ENCODE measurements at regions not wholly inside any gene's neighbourhood (a gene's known extent, or its start where the extent isn't known, plus 50 kb on each side); places are given as distances from the start of the nearest gene placed in this dataset.
"Not testable (repeated sequence)": the region's sequence is repeated elsewhere in the genome, so short reads cannot be mapped to it uniquely, and the experiment has no call there.

DNA sequence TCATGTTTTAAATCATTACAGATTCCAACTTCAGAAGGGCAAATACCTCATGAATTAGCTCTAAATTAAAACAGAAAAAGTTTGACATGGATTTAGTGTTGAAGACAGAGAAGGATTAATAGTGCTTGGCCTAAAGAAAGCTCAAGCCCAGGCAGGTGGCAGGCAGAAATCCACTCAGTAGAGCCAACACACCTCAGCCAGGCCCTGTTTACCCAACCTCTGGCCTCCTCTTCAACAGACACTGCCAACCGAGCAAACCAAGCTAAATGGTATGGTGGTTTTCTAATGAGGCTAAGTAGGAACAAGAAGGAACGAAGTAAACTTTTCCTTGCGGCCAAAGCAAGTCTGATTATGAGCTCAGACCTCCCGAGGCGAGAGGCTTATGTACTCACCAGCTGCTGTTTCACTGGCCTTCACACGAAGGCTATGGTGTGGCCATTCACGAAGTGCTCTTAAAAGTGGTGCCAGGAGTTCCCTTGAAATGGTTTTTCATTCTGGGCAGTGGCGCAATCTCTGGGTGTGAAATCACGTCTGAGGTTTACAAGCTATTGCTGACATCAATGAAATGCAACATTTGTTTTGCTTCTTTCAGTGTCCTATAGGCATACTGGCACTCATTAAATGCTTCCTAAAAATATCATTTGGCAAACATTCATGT lies 124.1 kb upstream of the LGR5 start:
- Histone ChIP-seq H3K27me3 (ENCODE audit: insufficient read depth, poor library complexity, severe bottlenecking) (no peaks in the 10 kb centered on the region), H3K36me3 (ENCODE audit: low read depth) (no peaks in the 10 kb centered on the region), H3K4me3 (ENCODE audit: severe bottlenecking) (no peak overlapping the region), H3K27ac (ENCODE audit: poor library complexity, severe bottlenecking) (no peak overlapping the region), H3K9me3 (ENCODE audit: severe bottlenecking) (no peaks in the 10 kb centered on the region), H3K4me1 (ENCODE audit: insufficient read depth, poor library complexity, severe bottlenecking) (no peaks in the 10 kb centered on the region)
- no peak for DNase-seq (ENCODE audit: low spot score)
- TF ChIP-seq, protein P1, sequence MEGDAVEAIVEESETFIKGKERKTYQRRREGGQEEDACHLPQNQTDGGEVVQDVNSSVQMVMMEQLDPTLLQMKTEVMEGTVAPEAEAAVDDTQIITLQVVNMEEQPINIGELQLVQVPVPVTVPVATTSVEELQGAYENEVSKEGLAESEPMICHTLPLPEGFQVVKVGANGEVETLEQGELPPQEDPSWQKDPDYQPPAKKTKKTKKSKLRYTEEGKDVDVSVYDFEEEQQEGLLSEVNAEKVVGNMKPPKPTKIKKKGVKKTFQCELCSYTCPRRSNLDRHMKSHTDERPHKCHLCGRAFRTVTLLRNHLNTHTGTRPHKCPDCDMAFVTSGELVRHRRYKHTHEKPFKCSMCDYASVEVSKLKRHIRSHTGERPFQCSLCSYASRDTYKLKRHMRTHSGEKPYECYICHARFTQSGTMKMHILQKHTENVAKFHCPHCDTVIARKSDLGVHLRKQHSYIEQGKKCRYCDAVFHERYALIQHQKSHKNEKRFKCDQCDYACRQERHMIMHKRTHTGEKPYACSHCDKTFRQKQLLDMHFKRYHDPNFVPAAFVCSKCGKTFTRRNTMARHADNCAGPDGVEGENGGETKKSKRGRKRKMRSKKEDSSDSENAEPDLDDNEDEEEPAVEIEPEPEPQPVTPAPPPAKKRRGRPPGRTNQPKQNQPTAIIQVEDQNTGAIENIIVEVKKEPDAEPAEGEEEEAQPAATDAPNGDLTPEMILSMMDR (IDR thresholded peaks at IDR 0.05; ENCODE audit: poor library complexity, severe bottlenecking), result no peak
- no peak for ATAC-seq (ENCODE audit: low read depth)

DNA sequence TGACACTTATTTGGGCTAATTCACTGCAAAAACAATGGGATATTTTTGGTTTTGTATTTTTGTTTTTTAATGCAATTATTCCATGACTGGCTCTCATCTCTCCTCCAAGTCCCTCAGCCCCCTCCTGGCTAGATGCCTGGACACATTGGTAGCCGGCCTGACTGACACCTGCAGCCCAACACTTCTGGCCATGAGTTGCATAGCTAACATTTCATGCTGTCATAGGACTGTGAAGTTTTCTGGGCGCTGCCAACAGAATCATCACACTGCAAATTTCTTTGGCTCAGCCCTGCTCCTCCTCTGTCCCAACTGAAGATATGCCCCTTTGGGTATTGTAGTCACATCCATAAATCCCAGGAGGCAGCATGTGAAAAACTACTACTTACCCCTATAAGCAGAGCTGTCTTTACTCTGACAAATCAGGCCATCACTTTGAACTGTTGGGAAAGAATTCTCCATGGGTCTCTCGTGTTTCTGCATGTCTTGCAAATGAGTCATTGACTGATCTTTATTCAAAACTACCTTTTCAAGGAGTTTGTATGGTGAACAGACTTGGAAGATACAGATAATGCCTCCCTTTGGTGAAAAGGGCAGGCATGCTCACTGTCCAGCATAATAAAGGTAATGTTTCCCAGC lies 126.7 kb upstream of the LGR5 start:
- no peaks in the 10 kb centered on the region for H3K9me3 ChIP-seq (ENCODE audit: severe bottlenecking)
- no peaks in the 10 kb centered on the region for H3K4me1 ChIP-seq (ENCODE audit: insufficient read depth, poor library complexity, severe bottlenecking)
- no peaks in the 10 kb centered on the region for H3K36me3 ChIP-seq (ENCODE audit: low read depth)
- TF ChIP-seq, protein P1 (IDR thresholded peaks at IDR 0.05; ENCODE audit: poor library complexity, severe bottlenecking), result no peak
- H3K4me3 ChIP-seq (ENCODE audit: severe bottlenecking), result no peak overlapping the region
- H3K27me3 ChIP-seq (ENCODE audit: insufficient read depth, poor library complexity, severe bottlenecking), result no peaks in the 10 kb centered on the region
- ATAC-seq (ENCODE audit: low read depth), result peak; percentile 72
- no peak for DNase-seq (ENCODE audit: low spot score)
- no peak overlapping the region for H3K27ac ChIP-seq (ENCODE audit: poor library complexity, severe bottlenecking)

DNA sequence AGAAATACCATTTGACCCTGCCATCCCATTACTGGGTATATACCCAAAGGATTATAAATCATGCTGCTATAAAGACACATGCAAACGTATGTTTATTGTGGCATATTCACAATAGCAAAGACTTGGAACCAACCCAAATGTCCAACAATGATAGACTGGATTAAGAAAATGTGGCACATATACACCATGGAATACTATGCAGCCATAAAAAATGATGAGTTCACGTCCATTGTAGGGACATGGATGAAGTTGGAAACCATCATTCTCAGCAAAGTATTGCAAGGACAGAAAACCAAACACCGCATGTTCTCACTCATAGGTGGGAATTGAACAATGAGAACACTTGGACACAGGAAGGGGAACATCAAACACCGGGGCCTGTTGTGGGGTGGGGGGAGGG lies 128.0 kb upstream of the LGR5 start:
- H3K9me3 ChIP-seq (ENCODE audit: severe bottlenecking); H3K27ac ChIP-seq (ENCODE audit: poor library complexity, severe bottlenecking); H3K4me1 ChIP-seq (ENCODE audit: insufficient read depth, poor library complexity, severe bottlenecking); H3K4me3 ChIP-seq (ENCODE audit: severe bottlenecking); ATAC-seq (ENCODE audit: low read depth); H3K36me3 ChIP-seq (ENCODE audit: low read depth); DNase-seq (ENCODE audit: low spot score); H3K27me3 ChIP-seq (ENCODE audit: insufficient read depth, poor library complexity, severe bottlenecking): not testable (repeated sequence)

DNA sequence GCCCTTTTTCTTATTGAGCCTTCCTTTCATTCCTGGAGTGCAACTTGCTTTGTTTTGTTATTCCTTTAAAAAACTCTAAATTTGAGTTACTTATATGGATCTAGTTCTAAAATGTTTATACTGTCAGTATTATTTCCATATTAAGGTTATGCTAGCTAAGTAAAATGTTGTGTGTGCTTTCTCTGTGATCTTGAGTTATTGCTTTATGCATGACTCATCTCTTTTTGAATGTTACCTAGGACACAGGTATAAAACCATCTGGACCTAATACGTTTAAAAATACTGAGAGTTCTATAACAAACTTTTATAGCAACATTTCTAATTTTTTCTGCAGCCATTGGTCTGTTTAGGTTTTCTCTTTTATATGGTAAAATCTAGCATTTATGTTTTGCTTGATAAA lies 132.8 kb upstream of the LGR5 start:
- no peaks in the 10 kb centered on the region for H3K27me3 ChIP-seq (ENCODE audit: insufficient read depth, poor library complexity, severe bottlenecking)
- ATAC-seq (ENCODE audit: low read depth) (no peak), DNase-seq (ENCODE audit: low spot score) (no peak)
- H3K9me3 ChIP-seq (ENCODE audit: severe bottlenecking), result no peaks in the 10 kb centered on the region
- TF ChIP-seq, protein P1 (IDR thresholded peaks at IDR 0.05; ENCODE audit: poor library complexity, severe bottlenecking), result no peak
- no peaks in the 10 kb centered on the region for H3K36me3 ChIP-seq (ENCODE audit: low read depth)
- no peak overlapping the region for H3K4me3 ChIP-seq (ENCODE audit: severe bottlenecking)
- H3K4me1 ChIP-seq (ENCODE audit: insufficient read depth, poor library complexity, severe bottlenecking), result no peaks in the 10 kb centered on the region
- H3K27ac ChIP-seq (ENCODE audit: poor library complexity, severe bottlenecking), result no peak overlapping the region

DNA sequence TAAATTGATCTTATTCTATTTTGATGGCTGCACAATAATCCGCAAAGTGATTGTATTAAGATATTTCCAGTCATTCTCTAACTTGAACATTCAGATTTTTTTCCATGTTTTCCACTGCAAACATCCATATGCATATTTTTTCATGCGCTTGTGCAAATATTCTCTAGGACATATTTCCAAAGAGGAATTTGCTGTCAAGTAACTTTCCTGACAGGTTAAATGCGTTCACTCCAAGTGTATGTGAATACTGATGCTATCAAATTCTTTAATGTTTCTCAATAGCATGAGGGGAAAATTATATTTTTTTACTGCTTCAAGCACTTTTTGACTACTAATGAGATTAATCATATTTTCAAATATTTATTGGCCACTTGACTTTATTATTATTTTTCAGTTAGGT lies 135.3 kb upstream of the LGR5 start:
- Histone ChIP-seq H3K27ac (ENCODE audit: poor library complexity, severe bottlenecking) (no peak overlapping the region), H3K27me3 (ENCODE audit: insufficient read depth, poor library complexity, severe bottlenecking) (no peaks in the 10 kb centered on the region), H3K9me3 (ENCODE audit: severe bottlenecking) (no peaks in the 10 kb centered on the region), H3K4me1 (ENCODE audit: insufficient read depth, poor library complexity, severe bottlenecking) (no peaks in the 10 kb centered on the region), H3K4me3 (ENCODE audit: severe bottlenecking) (no peak overlapping the region), H3K36me3 (ENCODE audit: low read depth) (no peaks in the 10 kb centered on the region)
- no peak for DNase-seq (ENCODE audit: low spot score)
- ATAC-seq (ENCODE audit: low read depth), result no peak
- TF ChIP-seq, protein P1 (IDR thresholded peaks at IDR 0.05; ENCODE audit: poor library complexity, severe bottlenecking), result no peak

Measured in RWPE2 (cell line).